ENCODE measurements at regions not wholly inside any gene's neighbourhood (a gene's known extent, or its start where the extent isn't known, plus 50 kb on each side); places are given as distances from the start of the nearest gene placed in this dataset.

DNA sequence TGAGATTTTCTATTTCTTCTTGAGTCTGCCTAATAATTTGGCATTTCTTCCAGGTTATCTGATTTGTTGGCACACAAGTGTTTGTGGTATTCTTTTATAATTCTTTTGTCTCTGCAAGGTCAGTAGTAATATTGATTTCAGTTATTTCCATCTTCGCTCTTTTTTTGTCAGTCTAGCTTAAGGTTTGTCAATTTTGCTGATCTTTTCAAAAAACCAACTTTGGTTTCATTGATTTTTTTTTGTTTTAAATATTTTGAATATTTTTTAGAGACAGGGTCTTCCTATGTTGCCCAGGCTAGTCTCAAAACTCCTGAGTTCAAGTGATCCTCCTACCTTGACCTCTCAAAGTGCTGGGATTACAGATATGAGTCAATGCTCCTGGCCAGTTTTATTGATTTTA lies 162.8 kb downstream of the BARX1 start:
- WGBS, 2 experiments (ENCODE audit: extremely low coverage in 1 of 2, insufficient coverage in 1 of 2, insufficient read length in 1 of 2, insufficient replicate concordance in 2 of 2, low coverage in 1 of 2, low lambda C conversion rate in 2 of 2, missing lambda C conversion rate in 1 of 2): 89% methylated on average over 1 of the region's 1 CpG; no CpG with 5 or more reads in 1 of the 2 experiments

More for the DNA sequence above, 162.8 kb downstream of the BARX1 start:
- Histone ChIP-seq H3K4ac (replicated peaks; ENCODE audit: insufficient read length, low read depth, low read length) (no peak overlapping the region), H2AK5ac (ENCODE audit: low read depth, low read length) (no peak overlapping the region), H3K4me1 (replicated peaks in 1 of 4; ENCODE audit: control insufficient read depth in 3 of 4, insufficient read depth in 4 of 4, low read length in 3 of 4) (no peaks in the 10 kb centered on the region; a peak in 1 of 7 replicates), H3K27me3 (replicated peaks in 1 of 4; ENCODE audit: control insufficient read depth in 3 of 4, extremely low read depth in 1 of 4, insufficient read depth in 3 of 4, low read length in 3 of 4) (no peaks in the 10 kb centered on the region), H3K56ac (replicated peaks; ENCODE audit: insufficient read length, low read depth, low read length) (no peak overlapping the region), H3K9ac (replicated peaks in 1 of 4; ENCODE audit: extremely low read depth in 1 of 4, low read depth in 3 of 4, low read length in 3 of 4) (no peak overlapping the region), H3K23ac (ENCODE audit: insufficient read length) (no peak overlapping the region), H3K18ac (ENCODE audit: extremely low read depth, low read length) (no peak overlapping the region), H3K27ac (ENCODE audit: low read depth, low read length) (no peak overlapping the region), H2BK15ac (ENCODE audit: low read length) (no peak overlapping the region), H3K4me2 (ENCODE audit: insufficient read depth in 1 of 2, low read depth in 2 of 2, low read length in 2 of 2) (no peak overlapping the region), H2BK120ac (replicated peaks; ENCODE audit: low read depth, low read length) (no peak overlapping the region), H3K79me2 (ENCODE audit: control insufficient read depth in 1 of 2, insufficient read depth in 2 of 2, low read length in 2 of 2) (no peaks in the 10 kb centered on the region), H4K20me1 (replicated peaks in 1 of 2; ENCODE audit: control insufficient read depth in 1 of 2, insufficient read depth in 2 of 2, low read length in 2 of 2) (no peaks in the 10 kb centered on the region), H4K5ac (ENCODE audit: insufficient read length, low read depth, low read length) (no peak overlapping the region), H3K4me3 (ENCODE audit: extremely low read depth in 1 of 4, insufficient read depth in 2 of 4, low read depth in 3 of 4, low read length in 4 of 4) (no peak overlapping the region), H3K36me3 (ENCODE audit: control insufficient read depth in 2 of 4, insufficient read depth in 4 of 4, low read length in 3 of 4) (no peaks in the 10 kb centered on the region), H3K9me3 (ENCODE audit: insufficient read depth in 2 of 2, low read depth in 1 of 2, low read length in 1 of 2) (peaks cover 0 to 2% of the 10 kb centered on the region in 2 experiments; a peak in 1 of 4 replicates), H3K14ac (ENCODE audit: insufficient read length) (no peak overlapping the region), H3K79me1 (ENCODE audit: low read depth, low read length) (no peaks in the 10 kb centered on the region), H4K8ac (ENCODE audit: extremely low read depth, insufficient read depth, low read length) (no peak overlapping the region), H2BK20ac (ENCODE audit: low read length) (no peak overlapping the region), H2BK5ac (ENCODE audit: low read depth, low read length) (no peak overlapping the region), H2BK12ac (ENCODE audit: low read depth, low read length) (no peak overlapping the region), H3K23me2 (ENCODE audit: low read depth, low read length) (no peaks in the 10 kb centered on the region), H4K91ac (replicated peaks; ENCODE audit: insufficient read length, low read length) (no peak overlapping the region), H2AFZ (ENCODE audit: low read length) (no peak overlapping the region)
- CTCF ChIA-PET (ENCODE audit: partially characterized antibody): no interaction called here
- DNase-seq (ENCODE audit: low read depth in 1 of 2, low spot score in 2 of 2): no peak
- FAIRE-seq: no peak
- POLR2A ChIA-PET (ENCODE audit: partially characterized antibody): no interaction called here
- no peak for TF ChIP-seq NANOG (IDR thresholded peaks at IDR 0.05; ENCODE audit: insufficient read depth, low read depth, low read length, poor library complexity, severe bottlenecking)
- TF ChIP-seq BRCA1 (IDR thresholded peaks at IDR 0.05; ENCODE audit: low read depth, low read length): no peak
- TF ChIP-seq MAFK (IDR thresholded peaks at IDR 0.05; ENCODE audit: low read depth, low read length): no peak
- TF ChIP-seq ZNF274 (IDR thresholded peaks at IDR 0.05; ENCODE audit: borderline replicate concordance, extremely low read depth, low read length): no peak
- TF ChIP-seq RBBP5 (IDR thresholded peaks at IDR 0.05; ENCODE audit: borderline replicate concordance, low read depth, low read length): no peak
- no peak for TF ChIP-seq SIN3A (conservative IDR thresholded peaks at IDR 0.05 in 1 of 2, IDR thresholded peaks at IDR 0.05 in 1 of 2; ENCODE audit: low read depth in 1 of 2, low read length in 2 of 2)
- no peak for TF ChIP-seq SIX5 (IDR thresholded peaks at IDR 0.05; ENCODE audit: low read depth, low read length)
- no peak for TF ChIP-seq CTBP2 (IDR thresholded peaks at IDR 0.05; ENCODE audit: borderline replicate concordance, insufficient read depth, insufficient read length, low read length)
- TF ChIP-seq SP4 (IDR thresholded peaks at IDR 0.05; ENCODE audit: low read length): no peak
- TF ChIP-seq, protein P1, sequence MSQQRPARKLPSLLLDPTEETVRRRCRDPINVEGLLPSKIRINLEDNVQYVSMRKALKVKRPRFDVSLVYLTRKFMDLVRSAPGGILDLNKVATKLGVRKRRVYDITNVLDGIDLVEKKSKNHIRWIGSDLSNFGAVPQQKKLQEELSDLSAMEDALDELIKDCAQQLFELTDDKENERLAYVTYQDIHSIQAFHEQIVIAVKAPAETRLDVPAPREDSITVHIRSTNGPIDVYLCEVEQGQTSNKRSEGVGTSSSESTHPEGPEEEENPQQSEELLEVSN (IDR thresholded peaks at IDR 0.05): no peak
- no peak for TF ChIP-seq RFX5 (IDR thresholded peaks at IDR 0.05; ENCODE audit: borderline replicate concordance, low read depth, low read length)
- TF ChIP-seq, protein P2, sequence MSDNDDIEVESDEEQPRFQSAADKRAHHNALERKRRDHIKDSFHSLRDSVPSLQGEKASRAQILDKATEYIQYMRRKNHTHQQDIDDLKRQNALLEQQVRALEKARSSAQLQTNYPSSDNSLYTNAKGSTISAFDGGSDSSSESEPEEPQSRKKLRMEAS (IDR thresholded peaks at IDR 0.05): no peak
- no peak for TF ChIP-seq SRF (IDR thresholded peaks at IDR 0.05; ENCODE audit: low read depth, low read length)
- TF ChIP-seq BCL11A (IDR thresholded peaks at IDR 0.05; ENCODE audit: low read depth in 2 of 2, low read length in 2 of 2): no peak
